KMS-11 (cell line): ENCODE measurements at regions not wholly inside any gene's neighbourhood (a gene's known extent, or its start where the extent isn't known, plus 50 kb on each side); places are given as distances from the start of the nearest gene placed in this dataset.

Experiments used
- H2AFZ ChIP-seq: fragments of 200-600 bp; sonication (generic); 2 replicates; pipeline ENCODE4 v1.6.1; 2016; ENCODE audit warnings: antibody characterized with exemption, mixed run types, low read depth
- H3K27ac ChIP-seq: fragments of 200-600 bp; sonication (generic); 2 replicates; pipeline ENCODE4 v1.6.1; 2016; ENCODE audit warnings: mild to moderate bottlenecking, mixed run types
- H3K27me3 ChIP-seq: fragments of 200-600 bp; sonication (generic); 2 replicates; pipeline ENCODE4 v1.6.1; 2017; ENCODE audit warnings: mild to moderate bottlenecking, low read depth, mixed run types, moderate library complexity; ENCODE audit not compliant: insufficient read depth
- H3K36me3 ChIP-seq: fragments of 200-600 bp; sonication (generic); 2 replicates; pipeline ENCODE4 v1.6.1; 2017; ENCODE audit warnings: mild to moderate bottlenecking, mixed run types; ENCODE audit not compliant: insufficient read depth
- H3K4me1 ChIP-seq: fragments of 200-600 bp; sonication (generic); 2 replicates; pipeline ENCODE4 v1.6.1; 2016; ENCODE audit warnings: mild to moderate bottlenecking, low read depth, mixed run types; ENCODE audit not compliant: poor library complexity, severe bottlenecking
- H3K4me2 ChIP-seq: fragments of 200-600 bp; sonication (generic); 2 replicates; pipeline ENCODE4 v1.7.0; 2016; ENCODE audit warnings: mild to moderate bottlenecking, mixed run types
- H3K4me3 ChIP-seq: fragments of 200-600 bp; sonication (generic); IDR thresholded peaks from 2 replicates; pipeline ENCODE4 v1.6.1; 2017; ENCODE audit warnings: low read depth, low read length, mixed read lengths; ENCODE audit not compliant: insufficient read depth
- H3K79me2 ChIP-seq: fragments of 200-600 bp; sonication (generic); 2 replicates; pipeline ENCODE4 v1.6.1; 2016; ENCODE audit warnings: low read depth, mixed run types; ENCODE audit not compliant: insufficient read depth
- H3K9ac ChIP-seq: fragments of 200-600 bp; sonication (generic); 2 replicates; pipeline ENCODE4 v1.6.1; 2016; ENCODE audit warnings: mild to moderate bottlenecking, mixed run types
- H4K20me1 ChIP-seq: fragments of 200-600 bp; sonication (generic); 2 replicates; pipeline ENCODE4 v1.6.1; 2016; ENCODE audit warnings: mild to moderate bottlenecking, mixed run types; ENCODE audit not compliant: insufficient read depth
- TF ChIP-seq, protein P1 (sequence below): fragments of 200-600 bp; sonication (generic); conservative IDR thresholded peaks from 2 replicates; pipeline ENCODE4 v1.6.1; 2017; ENCODE audit warnings: low read depth, mild to moderate bottlenecking, antibody characterized with exemption, low read length, moderate library complexity, mixed read lengths

DNA sequence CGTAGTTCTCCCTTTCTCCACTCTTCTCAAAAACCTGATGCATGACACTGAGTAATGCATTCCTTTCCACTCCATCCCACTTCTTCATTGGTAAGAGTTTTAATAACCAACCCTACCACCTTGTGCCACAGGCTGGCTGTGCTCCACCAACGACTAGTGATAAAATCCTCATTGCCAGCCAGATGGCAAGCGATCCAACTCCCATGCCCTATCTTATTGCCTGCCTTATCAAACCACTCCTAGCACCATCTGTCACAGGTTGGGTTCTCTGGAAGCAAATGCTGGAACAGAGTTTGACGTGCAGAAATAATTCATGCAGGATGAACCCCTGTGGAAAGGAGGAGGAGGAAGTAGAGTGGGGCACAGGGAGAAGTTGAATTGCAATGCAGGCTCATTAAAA is 99.5 kb downstream of the CHD9NB start:
- Histone ChIP-seq H3K27ac (no peak overlapping the region), H3K36me3 (no peaks in the 10 kb centered on the region), H4K20me1 (no peaks in the 10 kb centered on the region), H3K4me1 (no peaks in the 10 kb centered on the region), H3K4me2 (no peak overlapping the region), H3K9ac (no peak overlapping the region), H3K4me3 (no peak overlapping the region), H3K79me2 (no peaks in the 10 kb centered on the region), H2AFZ (no peak overlapping the region), H3K27me3 (no peaks in the 10 kb centered on the region)
- TF ChIP-seq, protein P1, sequence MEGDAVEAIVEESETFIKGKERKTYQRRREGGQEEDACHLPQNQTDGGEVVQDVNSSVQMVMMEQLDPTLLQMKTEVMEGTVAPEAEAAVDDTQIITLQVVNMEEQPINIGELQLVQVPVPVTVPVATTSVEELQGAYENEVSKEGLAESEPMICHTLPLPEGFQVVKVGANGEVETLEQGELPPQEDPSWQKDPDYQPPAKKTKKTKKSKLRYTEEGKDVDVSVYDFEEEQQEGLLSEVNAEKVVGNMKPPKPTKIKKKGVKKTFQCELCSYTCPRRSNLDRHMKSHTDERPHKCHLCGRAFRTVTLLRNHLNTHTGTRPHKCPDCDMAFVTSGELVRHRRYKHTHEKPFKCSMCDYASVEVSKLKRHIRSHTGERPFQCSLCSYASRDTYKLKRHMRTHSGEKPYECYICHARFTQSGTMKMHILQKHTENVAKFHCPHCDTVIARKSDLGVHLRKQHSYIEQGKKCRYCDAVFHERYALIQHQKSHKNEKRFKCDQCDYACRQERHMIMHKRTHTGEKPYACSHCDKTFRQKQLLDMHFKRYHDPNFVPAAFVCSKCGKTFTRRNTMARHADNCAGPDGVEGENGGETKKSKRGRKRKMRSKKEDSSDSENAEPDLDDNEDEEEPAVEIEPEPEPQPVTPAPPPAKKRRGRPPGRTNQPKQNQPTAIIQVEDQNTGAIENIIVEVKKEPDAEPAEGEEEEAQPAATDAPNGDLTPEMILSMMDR, result no peak

DNA sequence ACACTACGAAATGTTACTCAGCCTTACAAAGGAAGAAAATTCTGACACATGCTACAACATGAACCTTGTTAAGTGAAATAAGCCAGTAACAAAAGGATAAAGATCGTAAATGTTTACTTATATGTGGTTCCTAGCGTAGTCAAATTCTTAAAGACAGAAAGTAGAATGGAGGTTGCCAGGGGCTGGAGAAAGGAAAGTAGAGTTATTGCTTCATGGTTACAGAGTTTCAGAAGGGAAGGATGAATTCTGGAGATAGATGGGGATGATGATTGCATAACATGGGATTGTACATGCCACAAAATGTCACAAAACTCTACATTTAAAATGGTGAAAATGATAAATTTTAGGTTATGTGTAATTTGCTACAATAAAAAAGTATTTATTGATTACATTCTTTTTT is 103.8 kb downstream of the CHD9NB start:
- Histone ChIP-seq H2AFZ (no peak overlapping the region), H3K4me3 (no peak overlapping the region), H3K9ac (no peak overlapping the region), H3K27ac (no peak overlapping the region), H3K4me1 (no peaks in the 10 kb centered on the region), H3K79me2 (no peaks in the 10 kb centered on the region), H3K36me3 (no peaks in the 10 kb centered on the region), H4K20me1 (no peaks in the 10 kb centered on the region), H3K4me2 (no peak overlapping the region), H3K27me3 (no peaks in the 10 kb centered on the region)
- TF ChIP-seq, protein P1, result no peak

DNA sequence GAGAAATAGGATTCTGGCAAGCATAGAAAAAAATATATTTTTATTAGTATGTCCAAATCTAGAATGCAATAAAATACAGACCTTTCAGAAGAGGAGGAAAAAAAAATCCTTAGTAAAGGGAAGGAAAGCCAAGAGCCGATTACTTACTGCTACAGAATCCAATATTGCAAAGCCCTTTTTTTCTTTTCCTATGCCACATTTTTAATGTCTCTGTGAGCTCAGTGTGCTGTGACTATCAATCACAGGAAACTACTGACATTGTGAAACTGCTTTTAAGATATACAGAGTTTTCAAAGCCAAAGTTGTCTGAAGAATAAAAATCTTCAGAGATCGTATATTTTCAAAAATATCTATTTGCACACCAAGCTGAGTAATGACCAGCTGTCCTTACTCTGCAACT is 120.4 kb downstream of the CHD9NB start:
- Histone ChIP-seq H4K20me1 (no peaks in the 10 kb centered on the region), H3K4me3 (no peak overlapping the region), H3K27ac (no peak overlapping the region), H2AFZ (no peak overlapping the region), H3K4me2 (no peak overlapping the region), H3K4me1 (no peaks in the 10 kb centered on the region), H3K79me2 (no peaks in the 10 kb centered on the region), H3K27me3 (no peaks in the 10 kb centered on the region), H3K9ac (no peak overlapping the region), H3K36me3 (no peaks in the 10 kb centered on the region)
- TF ChIP-seq, protein P1, result no peak

DNA sequence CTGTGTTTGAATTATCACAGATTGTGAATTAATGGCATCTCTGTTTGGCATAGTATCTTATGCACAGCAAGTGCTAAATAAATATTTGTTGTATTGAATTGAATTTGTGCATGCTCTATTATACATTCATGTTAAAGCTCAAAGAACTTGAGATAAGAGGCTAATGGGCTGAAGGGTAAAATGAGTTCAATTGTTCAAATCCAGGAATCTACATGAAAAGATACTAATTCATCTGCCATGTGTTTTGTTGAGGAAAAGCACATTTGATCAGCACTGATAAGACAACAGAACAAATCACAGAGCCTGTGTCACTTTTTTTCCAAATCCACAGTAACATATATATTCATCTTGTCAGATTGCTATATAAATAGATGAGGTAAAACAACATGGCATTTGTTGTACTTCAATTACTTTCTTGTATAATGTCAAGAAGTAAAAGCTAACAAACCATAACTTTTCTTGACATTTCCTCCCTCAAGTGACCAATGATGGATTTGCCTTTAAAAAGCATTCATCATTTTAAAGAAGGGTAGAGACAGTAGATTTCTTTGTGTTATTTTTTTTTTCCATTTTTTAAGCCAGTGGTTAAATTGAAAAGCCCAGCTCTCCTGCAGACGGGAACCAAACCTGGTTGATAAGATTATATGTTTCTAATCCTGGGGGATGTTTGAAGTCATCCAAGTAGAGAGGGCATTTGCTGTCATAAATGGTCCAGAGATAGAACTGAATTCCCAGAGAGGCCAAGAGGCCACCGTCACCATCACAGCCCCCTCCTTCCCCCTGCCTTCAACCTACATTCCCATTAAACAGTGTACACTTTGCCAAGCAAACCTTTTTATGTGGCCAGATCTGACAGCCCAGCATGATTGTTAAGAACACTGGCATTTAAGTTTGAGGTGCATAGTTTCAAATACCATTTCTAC is 123.0 kb downstream of the CHD9NB start:
- H3K79me2 ChIP-seq, result no peaks in the 10 kb centered on the region
- TF ChIP-seq, protein P1, result no peak
- no peaks in the 10 kb centered on the region for H3K4me1 ChIP-seq
- H3K9ac ChIP-seq, result no peak overlapping the region
- no peak overlapping the region for H3K27ac ChIP-seq
- no peaks in the 10 kb centered on the region for H4K20me1 ChIP-seq
- H3K36me3 ChIP-seq, result no peaks in the 10 kb centered on the region
- H3K27me3 ChIP-seq, result no peaks in the 10 kb centered on the region
- H3K4me3 ChIP-seq, result no peak overlapping the region
- no peak overlapping the region for H2AFZ ChIP-seq
- no peak overlapping the region for H3K4me2 ChIP-seq
